ENCODE measurements at regions not wholly inside any gene's neighbourhood (a gene's known extent, or its start where the extent isn't known, plus 50 kb on each side); places are given as distances from the start of the nearest gene placed in this dataset.

DNA sequence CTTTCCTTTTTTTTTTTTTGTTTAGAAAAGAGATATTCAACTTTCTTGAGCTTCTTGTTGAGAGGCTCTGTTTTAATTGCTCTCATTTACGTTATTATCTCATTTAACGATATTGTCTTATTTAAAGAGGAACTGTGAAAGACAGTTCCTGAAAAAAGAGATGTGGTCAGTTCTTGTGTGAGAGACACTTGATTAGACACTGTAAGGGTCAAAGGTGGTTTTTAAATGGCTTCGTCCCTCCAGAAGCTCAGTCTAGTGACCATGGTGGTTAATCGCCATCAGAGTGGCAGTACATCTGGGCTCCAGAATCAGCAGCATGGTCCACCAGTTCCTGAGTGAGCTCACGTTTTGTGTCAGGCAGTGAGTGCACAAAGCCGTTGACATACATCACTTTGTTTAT, 57.9 kb upstream of the KCNA5 start (continued):
- no peak for TF ChIP-seq WRNIP1 (IDR thresholded peaks at IDR 0.05; ENCODE audit: borderline replicate concordance, low read depth, low read length)
- TF ChIP-seq PAX5 (IDR thresholded peaks at IDR 0.05; ENCODE audit: borderline replicate concordance, low read depth, low read length), result no peak
- TF ChIP-seq, protein P1, sequence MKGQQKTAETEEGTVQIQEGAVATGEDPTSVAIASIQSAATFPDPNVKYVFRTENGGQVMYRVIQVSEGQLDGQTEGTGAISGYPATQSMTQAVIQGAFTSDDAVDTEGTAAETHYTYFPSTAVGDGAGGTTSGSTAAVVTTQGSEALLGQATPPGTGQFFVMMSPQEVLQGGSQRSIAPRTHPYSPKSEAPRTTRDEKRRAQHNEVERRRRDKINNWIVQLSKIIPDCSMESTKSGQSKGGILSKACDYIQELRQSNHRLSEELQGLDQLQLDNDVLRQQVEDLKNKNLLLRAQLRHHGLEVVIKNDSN (IDR thresholded peaks at IDR 0.05; ENCODE audit: borderline replicate concordance, extremely low read length, insufficient read depth, low read depth, low read length), result no peak
- TF ChIP-seq ZNF217 (IDR thresholded peaks at IDR 0.05), result peak; percentile 85
- TF ChIP-seq, protein P2, sequence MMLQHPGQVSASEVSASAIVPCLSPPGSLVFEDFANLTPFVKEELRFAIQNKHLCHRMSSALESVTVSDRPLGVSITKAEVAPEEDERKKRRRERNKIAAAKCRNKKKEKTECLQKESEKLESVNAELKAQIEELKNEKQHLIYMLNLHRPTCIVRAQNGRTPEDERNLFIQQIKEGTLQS (IDR thresholded peaks at IDR 0.05; ENCODE audit: borderline replicate concordance, extremely low read depth, low read depth, low read length), result no peak
- TF ChIP-seq POU2F2 (IDR thresholded peaks at IDR 0.05; ENCODE audit: borderline replicate concordance, low read depth, low read length), result no peak
- no peak for TF ChIP-seq NFXL1 (IDR thresholded peaks at IDR 0.05; ENCODE audit: borderline replicate concordance)
- TF ChIP-seq, protein P3, sequence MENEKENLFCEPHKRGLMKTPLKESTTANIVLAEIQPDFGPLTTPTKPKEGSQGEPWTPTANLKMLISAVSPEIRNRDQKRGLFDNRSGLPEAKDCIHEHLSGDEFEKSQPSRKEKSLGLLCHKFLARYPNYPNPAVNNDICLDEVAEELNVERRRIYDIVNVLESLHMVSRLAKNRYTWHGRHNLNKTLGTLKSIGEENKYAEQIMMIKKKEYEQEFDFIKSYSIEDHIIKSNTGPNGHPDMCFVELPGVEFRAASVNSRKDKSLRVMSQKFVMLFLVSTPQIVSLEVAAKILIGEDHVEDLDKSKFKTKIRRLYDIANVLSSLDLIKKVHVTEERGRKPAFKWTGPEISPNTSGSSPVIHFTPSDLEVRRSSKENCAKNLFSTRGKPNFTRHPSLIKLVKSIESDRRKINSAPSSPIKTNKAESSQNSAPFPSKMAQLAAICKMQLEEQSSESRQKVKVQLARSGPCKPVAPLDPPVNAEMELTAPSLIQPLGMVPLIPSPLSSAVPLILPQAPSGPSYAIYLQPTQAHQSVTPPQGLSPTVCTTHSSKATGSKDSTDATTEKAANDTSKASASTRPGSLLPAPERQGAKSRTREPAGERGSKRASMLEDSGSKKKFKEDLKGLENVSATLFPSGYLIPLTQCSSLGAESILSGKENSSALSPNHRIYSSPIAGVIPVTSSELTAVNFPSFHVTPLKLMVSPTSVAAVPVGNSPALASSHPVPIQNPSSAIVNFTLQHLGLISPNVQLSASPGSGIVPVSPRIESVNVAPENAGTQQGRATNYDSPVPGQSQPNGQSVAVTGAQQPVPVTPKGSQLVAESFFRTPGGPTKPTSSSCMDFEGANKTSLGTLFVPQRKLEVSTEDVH (IDR thresholded peaks at IDR 0.05; ENCODE audit: low read depth, partially characterized antibody), result no peak
- TF ChIP-seq FOXM1 (IDR thresholded peaks at IDR 0.05; ENCODE audit: low read depth, low read length), result no peak
- TF ChIP-seq NRF1 (conservative IDR thresholded peaks at IDR 0.05; ENCODE audit: low read depth, low read length), result no peak
- TF ChIP-seq TBL1XR1 (IDR thresholded peaks at IDR 0.05; ENCODE audit: low read depth, low read length), result no peak
- TF ChIP-seq, protein P4, sequence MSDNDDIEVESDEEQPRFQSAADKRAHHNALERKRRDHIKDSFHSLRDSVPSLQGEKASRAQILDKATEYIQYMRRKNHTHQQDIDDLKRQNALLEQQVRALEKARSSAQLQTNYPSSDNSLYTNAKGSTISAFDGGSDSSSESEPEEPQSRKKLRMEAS (IDR thresholded peaks at IDR 0.05; ENCODE audit: low read depth, low read length), result no peak
- TF ChIP-seq, protein P5, sequence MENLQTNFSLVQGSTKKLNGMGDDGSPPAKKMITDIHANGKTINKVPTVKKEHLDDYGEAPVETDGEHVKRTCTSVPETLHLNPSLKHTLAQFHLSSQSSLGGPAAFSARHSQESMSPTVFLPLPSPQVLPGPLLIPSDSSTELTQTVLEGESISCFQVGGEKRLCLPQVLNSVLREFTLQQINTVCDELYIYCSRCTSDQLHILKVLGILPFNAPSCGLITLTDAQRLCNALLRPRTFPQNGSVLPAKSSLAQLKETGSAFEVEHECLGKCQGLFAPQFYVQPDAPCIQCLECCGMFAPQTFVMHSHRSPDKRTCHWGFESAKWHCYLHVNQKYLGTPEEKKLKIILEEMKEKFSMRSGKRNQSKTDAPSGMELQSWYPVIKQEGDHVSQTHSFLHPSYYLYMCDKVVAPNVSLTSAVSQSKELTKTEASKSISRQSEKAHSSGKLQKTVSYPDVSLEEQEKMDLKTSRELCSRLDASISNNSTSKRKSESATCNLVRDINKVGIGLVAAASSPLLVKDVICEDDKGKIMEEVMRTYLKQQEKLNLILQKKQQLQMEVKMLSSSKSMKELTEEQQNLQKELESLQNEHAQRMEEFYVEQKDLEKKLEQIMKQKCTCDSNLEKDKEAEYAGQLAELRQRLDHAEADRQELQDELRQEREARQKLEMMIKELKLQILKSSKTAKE (IDR thresholded peaks at IDR 0.05; ENCODE audit: low read depth, poor library complexity, severe bottlenecking), result peak; percentile 38
- no peak for TF ChIP-seq GATAD2B (conservative IDR thresholded peaks at IDR 0.05; ENCODE audit: low read depth)
- TF ChIP-seq, protein P6, sequence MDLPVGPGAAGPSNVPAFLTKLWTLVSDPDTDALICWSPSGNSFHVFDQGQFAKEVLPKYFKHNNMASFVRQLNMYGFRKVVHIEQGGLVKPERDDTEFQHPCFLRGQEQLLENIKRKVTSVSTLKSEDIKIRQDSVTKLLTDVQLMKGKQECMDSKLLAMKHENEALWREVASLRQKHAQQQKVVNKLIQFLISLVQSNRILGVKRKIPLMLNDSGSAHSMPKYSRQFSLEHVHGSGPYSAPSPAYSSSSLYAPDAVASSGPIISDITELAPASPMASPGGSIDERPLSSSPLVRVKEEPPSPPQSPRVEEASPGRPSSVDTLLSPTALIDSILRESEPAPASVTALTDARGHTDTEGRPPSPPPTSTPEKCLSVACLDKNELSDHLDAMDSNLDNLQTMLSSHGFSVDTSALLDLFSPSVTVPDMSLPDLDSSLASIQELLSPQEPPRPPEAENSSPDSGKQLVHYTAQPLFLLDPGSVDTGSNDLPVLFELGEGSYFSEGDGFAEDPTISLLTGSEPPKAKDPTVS (IDR thresholded peaks at IDR 0.05; ENCODE audit: low read depth, low read length), result no peak
- no peak for TF ChIP-seq MTA3 (IDR thresholded peaks at IDR 0.05; ENCODE audit: borderline replicate concordance, low read length)
- TF ChIP-seq ZNF622 (IDR thresholded peaks at IDR 0.05), result no peak
- TF ChIP-seq POLR2AphosphoS5 (IDR thresholded peaks at IDR 0.05; ENCODE audit: low read length), result no peak
- TF ChIP-seq KDM1A (IDR thresholded peaks at IDR 0.05; ENCODE audit: borderline replicate concordance), result no peak
- TF ChIP-seq MEF2A (IDR thresholded peaks at IDR 0.05; ENCODE audit: insufficient read depth, low read depth, low read length), result no peak
- TF ChIP-seq ZZZ3 (IDR thresholded peaks at IDR 0.05; ENCODE audit: control insufficient read depth, insufficient read length, low read depth), result no peak
- TF ChIP-seq, protein P7, sequence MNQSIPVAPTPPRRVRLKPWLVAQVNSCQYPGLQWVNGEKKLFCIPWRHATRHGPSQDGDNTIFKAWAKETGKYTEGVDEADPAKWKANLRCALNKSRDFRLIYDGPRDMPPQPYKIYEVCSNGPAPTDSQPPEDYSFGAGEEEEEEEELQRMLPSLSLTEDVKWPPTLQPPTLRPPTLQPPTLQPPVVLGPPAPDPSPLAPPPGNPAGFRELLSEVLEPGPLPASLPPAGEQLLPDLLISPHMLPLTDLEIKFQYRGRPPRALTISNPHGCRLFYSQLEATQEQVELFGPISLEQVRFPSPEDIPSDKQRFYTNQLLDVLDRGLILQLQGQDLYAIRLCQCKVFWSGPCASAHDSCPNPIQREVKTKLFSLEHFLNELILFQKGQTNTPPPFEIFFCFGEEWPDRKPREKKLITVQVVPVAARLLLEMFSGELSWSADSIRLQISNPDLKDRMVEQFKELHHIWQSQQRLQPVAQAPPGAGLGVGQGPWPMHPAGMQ (IDR thresholded peaks at IDR 0.05; ENCODE audit: borderline replicate concordance), result no peak
- no peak for TF ChIP-seq HCFC1 (IDR thresholded peaks at IDR 0.05; ENCODE audit: low read length)

Data from GM12878 (cell line).